Prostate gland (tissue), 2 donors: ENCODE measurements at regions not wholly inside any gene's neighbourhood (a gene's known extent, or its start where the extent isn't known, plus 50 kb on each side); places are given as distances from the start of the nearest gene placed in this dataset.
"Not testable (repeated sequence)": the region's sequence is repeated elsewhere in the genome, so short reads cannot be mapped to it uniquely, and the experiment has no call there.

Source experiments
- POLR2A ChIP-seq: fragments of 450-650 bp; IDR thresholded peaks from one replicate; pipeline ENCODE4 v1.6.1; 2016; ENCODE audit warnings: antibody characterized with exemption, mild to moderate bottlenecking
- POLR2AphosphoS5 ChIP-seq: sonication (generic); formaldehyde crosslinking; IDR thresholded peaks from one replicate; pipeline ENCODE4 v1.6.1; 2017; ENCODE audit warnings: antibody characterized with exemption
- TF ChIP-seq, protein P1 (sequence below), 4 experiments: fragments of 200-600 bp in 2 of 4; fragments of 450-650 bp in 2 of 4; sonication (generic) in 2 of 4; IDR thresholded peaks; 1 replicate in 3 of 4; 2 replicates in 1 of 4; pipeline ENCODE4 v1.5.1; 2016 to 2019; ENCODE audit warnings: antibody characterized with exemption in 4 of 4, mild to moderate bottlenecking in 2 of 4, moderate library complexity in 2 of 4

DNA sequence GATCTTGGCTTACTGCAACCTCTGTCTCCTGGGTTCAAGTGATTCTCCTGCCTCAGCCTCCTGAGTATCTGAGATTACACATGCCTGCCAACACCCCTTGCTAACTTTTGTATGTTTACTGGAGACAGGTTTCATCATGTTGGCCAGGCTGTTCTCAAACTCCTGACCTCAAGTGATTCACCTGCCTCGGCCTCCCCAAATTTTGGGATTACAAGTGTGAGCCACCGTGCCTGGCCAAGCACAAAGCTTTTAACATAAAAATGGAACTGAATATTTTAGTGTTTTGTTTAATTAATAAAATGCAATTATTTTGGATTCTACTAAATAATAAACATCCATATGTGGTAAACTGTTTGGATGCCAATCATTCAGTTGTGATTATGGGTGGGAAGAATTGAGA lies 255.2 kb downstream of the CWH43 start:
- TF ChIP-seq, protein P1, sequence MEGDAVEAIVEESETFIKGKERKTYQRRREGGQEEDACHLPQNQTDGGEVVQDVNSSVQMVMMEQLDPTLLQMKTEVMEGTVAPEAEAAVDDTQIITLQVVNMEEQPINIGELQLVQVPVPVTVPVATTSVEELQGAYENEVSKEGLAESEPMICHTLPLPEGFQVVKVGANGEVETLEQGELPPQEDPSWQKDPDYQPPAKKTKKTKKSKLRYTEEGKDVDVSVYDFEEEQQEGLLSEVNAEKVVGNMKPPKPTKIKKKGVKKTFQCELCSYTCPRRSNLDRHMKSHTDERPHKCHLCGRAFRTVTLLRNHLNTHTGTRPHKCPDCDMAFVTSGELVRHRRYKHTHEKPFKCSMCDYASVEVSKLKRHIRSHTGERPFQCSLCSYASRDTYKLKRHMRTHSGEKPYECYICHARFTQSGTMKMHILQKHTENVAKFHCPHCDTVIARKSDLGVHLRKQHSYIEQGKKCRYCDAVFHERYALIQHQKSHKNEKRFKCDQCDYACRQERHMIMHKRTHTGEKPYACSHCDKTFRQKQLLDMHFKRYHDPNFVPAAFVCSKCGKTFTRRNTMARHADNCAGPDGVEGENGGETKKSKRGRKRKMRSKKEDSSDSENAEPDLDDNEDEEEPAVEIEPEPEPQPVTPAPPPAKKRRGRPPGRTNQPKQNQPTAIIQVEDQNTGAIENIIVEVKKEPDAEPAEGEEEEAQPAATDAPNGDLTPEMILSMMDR (IDR thresholded peaks at IDR 0.05): not testable (repeated sequence)
- TF ChIP-seq POLR2A, POLR2AphosphoS5: not testable (repeated sequence)
